ENCODE measurements at regions not wholly inside any gene's neighbourhood (a gene's known extent, or its start where the extent isn't known, plus 50 kb on each side); places are given as distances from the start of the nearest gene placed in this dataset.

DNA sequence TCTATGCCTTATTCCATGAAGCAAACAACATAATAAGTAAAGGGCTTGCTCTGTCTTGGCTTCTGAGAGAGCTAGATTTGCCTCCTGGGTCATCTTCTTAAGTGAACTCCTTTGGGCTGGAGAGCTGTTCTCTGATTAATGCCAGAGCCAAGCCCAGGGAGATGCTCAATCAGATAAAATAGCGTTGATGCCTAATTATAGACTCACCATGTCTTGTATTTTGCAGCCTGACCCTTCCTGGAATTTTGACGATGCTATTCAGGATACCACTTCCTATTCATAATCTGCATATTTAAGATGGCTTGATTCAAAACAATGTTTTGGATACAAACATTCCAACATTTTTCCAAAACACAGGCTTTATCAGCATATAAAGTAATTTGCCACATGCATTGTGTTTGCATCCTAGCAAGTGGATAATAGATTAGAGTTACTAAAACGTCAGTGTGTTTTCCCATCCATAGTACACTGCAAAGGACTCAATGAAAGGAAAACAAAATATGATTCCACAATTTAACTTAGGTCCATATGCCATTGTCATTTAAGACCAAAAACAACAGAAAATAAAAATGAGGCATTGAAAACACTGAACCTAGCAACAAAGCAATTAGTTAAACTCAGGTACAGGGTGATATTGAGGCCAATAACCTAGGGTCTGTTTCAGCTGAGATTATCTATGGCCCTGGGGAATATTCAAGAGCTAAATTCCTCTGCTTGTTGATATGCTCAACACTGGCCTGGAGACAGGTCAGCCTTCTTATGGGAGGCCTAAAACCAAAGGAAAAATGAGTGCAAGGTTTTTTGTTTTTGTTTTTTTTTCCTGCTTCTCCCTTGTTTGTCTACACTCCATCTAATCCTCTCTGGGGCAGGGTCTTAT, 184.2 kb upstream of the FOXN3 start:
- ChIA-PET RAD21 (ENCODE audit: unreplicated experiment) (no interaction called here), SMC1A (ENCODE audit: uncharacterized antibody, unreplicated experiment) (no interaction called here), CTCF (no interaction called here), POLR2A (no interaction called here)
- in situ Hi-C loops (cut with MboI) (no loop called here), intact Hi-C loops (cut with micrococcal nuclease; ENCODE audit: unreplicated experiment) (no loop called here)
- H3K4me3 ChIP-seq, result no peak overlapping the region
- no peaks in the 10 kb centered on the region for H3K79me2 ChIP-seq (ENCODE audit: control insufficient read depth, insufficient read depth, low read length)
- FAIRE-seq, result no peak
- no peak overlapping the region for H3K27ac ChIP-seq (ENCODE audit: control insufficient read depth, insufficient read depth)
- H3K36me3 ChIP-seq (ENCODE audit: control insufficient read depth in 2 of 2, insufficient read depth in 2 of 2, low read length in 1 of 2), result no peaks in the 10 kb centered on the region
- H3K9me3 ChIP-seq (replicated peaks; ENCODE audit: control insufficient read depth, insufficient read depth, low read length), result peaks cover 14% of the 10 kb centered on the region
- H3K4me2 ChIP-seq (ENCODE audit: control insufficient read depth, insufficient read depth), result no peak overlapping the region
- H3K4me1 ChIP-seq (ENCODE audit: control insufficient read depth, insufficient read depth, low read length), result no peaks in the 10 kb centered on the region
- 85% methylated on average over 3 of the region's 3 CpGs for WGBS (ENCODE audit: insufficient coverage, insufficient replicate concordance, low lambda C conversion rate, missing lambda C conversion rate)
- no peaks in the 10 kb centered on the region for H4K20me1 ChIP-seq (ENCODE audit: control insufficient read depth, insufficient read depth)
- no TSS peak for BruUV-seq (replicated peaks)
- ATAC-seq, result no peak
- no peak for DNase-seq (ENCODE audit: low read depth, low spot score)
- H3K9ac ChIP-seq (ENCODE audit: control insufficient read depth, insufficient read depth, low read length), result no peak overlapping the region
- no peaks in the 10 kb centered on the region for H3K27me3 ChIP-seq (replicated peaks in 1 of 2; ENCODE audit: control insufficient read depth in 2 of 2, insufficient read depth in 2 of 2, low read length in 1 of 2)
- no peak overlapping the region for H2AFZ ChIP-seq (ENCODE audit: control insufficient read depth, low read depth, low read length)
- TF ChIP-seq GABPA (IDR thresholded peaks at IDR 0.05; ENCODE audit: low read depth), result no peak
- TF ChIP-seq CHD4 (IDR thresholded peaks at IDR 0.05), result no peak
- TF ChIP-seq, protein P1, sequence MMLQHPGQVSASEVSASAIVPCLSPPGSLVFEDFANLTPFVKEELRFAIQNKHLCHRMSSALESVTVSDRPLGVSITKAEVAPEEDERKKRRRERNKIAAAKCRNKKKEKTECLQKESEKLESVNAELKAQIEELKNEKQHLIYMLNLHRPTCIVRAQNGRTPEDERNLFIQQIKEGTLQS (IDR thresholded peaks at IDR 0.05; ENCODE audit: borderline replicate concordance, extremely low read depth, low read depth, low read length), result no peak
- TF ChIP-seq TBL1XR1 (IDR thresholded peaks at IDR 0.05; ENCODE audit: low read depth, low read length), result no peak
- TF ChIP-seq SIX5 (IDR thresholded peaks at IDR 0.05; ENCODE audit: low read depth, low read length, severe bottlenecking), result no peak
- no peak for TF ChIP-seq REST (IDR thresholded peaks at IDR 0.05; ENCODE audit: low read depth, low read length)
- TF ChIP-seq MYB (IDR thresholded peaks at IDR 0.05; ENCODE audit: borderline replicate concordance, low read depth, low read length), result no peak
- no peak for TF ChIP-seq PBX3 (IDR thresholded peaks at IDR 0.05; ENCODE audit: insufficient replicate concordance, low read depth, low read length)
- TF ChIP-seq ZSCAN29 (IDR thresholded peaks at IDR 0.05), result no peak
- TF ChIP-seq CREB1 (IDR thresholded peaks at IDR 0.05; ENCODE audit: low read depth), result no peak
- TF ChIP-seq ZBTB33 (IDR thresholded peaks at IDR 0.05), result no peak
- TF ChIP-seq WRNIP1 (IDR thresholded peaks at IDR 0.05; ENCODE audit: borderline replicate concordance, low read depth, low read length), result no peak
- no peak for TF ChIP-seq ZNF207 (IDR thresholded peaks at IDR 0.05; ENCODE audit: borderline replicate concordance)
- no peak for TF ChIP-seq STAT3 (IDR thresholded peaks at IDR 0.05; ENCODE audit: low read depth, low read length)
- TF ChIP-seq RELB (IDR thresholded peaks at IDR 0.05; ENCODE audit: low read depth), result no peak
- no peak for TF ChIP-seq SREBF2 (IDR thresholded peaks at IDR 0.05; ENCODE audit: low read length)

Data from GM12878 (cell line).